ENCODE measurements at regions not wholly inside any gene's neighbourhood (a gene's known extent, or its start where the extent isn't known, plus 50 kb on each side); places are given as distances from the start of the nearest gene placed in this dataset.

DNA sequence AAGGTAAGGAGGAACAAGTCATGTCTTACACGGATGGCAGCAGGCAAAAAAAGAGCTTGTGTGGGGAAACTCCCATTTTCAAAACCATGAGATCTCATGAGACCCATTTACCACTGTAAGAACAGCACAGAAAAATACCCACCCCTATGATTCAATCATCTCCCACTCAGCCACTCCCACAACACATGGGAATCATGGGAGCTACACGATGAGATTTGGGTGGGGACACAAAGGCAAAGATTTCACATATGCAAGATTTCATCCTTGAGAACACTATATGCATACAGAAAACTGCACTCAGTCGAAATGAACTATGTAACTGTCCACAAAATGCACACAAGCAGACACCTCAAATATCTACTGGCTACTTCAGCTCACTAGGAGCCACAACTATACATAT lies 480.6 kb upstream of the BTBD3 start:
- DNase-seq, result no peak

GRCh38 chr20:11437611-11438380 lies 479.9 kb upstream of the BTBD3 start:
- DNase-seq, result no peak

DNA sequence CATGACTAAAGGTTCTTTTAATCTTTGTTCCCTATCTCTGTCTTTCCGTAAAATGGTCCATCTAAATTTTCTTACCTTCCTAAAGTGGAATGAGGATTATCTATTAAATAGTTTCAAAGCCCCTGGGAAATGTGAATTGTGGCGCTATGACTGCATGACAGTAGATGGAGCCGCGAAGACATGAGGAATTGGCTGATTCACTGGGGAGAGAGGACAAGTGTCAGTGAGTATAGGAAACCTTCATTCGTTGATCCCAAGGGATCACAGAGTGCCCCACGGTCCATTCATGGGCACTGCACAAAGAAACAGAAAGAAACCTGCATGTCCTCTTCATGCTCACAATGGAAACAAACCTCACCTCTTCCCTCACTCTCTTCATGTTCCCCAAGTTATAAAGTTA lies 479.3 kb upstream of the BTBD3 start:
- DNase-seq, result no peak

DNA sequence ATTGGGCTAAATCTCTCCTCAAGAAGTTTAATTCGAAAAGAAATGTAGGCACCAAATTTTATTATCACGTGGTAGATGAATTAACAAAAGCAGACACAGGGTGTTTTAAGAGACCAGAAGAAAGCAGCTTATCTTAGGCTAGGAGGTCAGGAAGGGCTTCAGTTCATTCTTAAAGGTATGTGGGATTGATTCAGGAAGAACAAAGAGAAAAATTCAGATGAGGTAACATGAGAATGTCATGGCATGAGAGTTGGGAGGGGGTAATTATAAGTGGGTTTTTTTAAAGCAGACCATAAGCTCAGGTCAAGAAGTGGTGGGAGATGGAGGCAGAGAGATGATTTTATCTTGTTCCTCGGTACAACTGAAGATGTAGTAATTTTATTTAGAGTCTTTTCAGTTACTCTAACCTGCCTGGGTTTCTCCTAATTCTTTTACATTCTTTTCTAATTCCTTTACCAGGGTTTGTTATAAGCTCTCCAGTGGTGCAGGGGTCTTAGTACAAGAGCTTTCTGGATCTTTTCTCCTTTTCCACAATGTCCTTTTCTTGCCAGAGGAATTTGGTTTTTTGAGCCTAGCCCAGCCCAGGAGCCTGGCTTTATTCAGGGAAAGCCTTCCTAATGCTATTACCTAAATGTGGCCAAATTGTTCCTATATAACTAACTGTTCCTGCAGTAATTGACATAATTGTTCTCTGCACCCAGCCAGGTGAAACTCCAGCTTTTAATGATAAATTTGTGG lies 474.1 kb upstream of the BTBD3 start:
- DNase-seq, result no peak

DNA sequence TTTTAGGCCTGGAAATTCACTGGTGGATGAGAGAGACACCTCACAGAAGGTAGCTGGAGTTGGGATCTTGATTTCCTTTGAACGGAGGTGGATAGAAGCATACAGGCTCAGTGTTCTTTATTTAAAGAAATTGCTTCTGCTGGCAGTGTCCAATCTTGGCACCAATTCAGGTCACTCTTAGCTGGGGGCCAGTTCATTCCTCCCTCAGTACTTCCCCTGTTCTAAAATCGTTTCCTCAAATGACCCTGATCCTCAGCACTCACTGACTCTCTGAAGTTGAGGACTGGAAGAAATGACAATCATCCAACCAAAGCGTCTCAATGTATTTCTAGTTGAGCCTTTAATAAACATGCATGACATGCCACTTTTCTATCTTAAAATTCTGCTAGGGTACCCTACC lies 472.5 kb upstream of the BTBD3 start:
- DNase-seq, result no peak

GRCh38 chr20:11445891-11446290 lies 471.8 kb upstream of the BTBD3 start:
- no peak for DNase-seq

DNA sequence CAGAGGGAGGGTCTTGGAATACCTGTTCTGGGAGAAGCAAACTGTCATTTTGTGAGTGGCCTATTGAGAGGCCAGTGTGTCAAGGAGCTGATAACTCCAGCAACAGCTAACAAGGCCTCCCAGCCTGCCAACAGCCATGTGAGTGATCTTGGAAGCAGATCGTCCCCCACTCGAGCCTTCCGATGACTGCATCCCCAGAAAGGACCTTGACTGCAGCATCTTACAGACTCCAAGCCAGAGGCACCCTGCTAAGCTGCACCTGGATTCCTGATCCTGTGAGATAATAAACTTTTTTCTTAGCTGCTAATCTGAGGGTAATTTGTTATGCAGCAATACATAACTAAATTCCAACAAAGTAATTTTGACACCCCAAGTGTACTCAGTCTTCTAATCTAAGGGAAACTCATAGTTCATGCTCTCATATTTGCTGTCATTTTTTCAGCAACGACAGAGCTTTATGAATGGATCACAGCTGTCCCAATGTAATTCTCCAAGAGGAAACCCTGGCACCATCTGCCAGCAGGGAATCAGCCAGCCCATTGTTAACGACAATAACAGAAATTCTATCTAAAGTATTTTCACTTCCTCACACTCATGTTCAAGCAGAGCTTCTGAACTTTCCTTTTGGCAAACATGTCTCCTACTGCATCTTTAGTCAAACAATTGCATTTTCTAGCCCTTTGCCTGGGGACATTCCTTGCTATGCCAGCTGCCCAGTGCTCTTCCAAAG lies 470.2 kb upstream of the BTBD3 start:
- no peak for DNase-seq

GRCh38 chr20:11448554-11448953 lies 469.1 kb upstream of the BTBD3 start:
- DNase-seq, result no peak

GRCh38 chr20:11451793-11452291 lies 465.9 kb upstream of the BTBD3 start:
- no peak for DNase-seq

DNA sequence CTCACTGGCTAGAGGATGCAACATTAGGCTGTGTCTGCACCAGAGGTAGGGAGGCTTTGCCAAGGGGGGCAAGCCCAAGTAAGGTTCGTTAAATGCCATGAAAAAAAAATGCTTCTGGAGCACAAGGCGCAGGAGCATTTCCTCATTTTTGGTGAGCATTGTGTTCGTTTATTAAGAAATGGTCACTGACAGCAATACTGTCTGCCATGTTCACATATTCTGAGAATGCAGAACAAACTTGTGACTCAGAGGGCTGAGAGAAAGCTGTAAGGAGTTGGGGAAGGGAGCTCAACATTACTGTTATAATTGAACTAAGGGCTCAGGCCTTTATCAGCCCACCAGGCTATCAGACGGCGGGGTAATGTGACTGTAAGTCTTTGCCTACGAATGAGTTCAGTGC lies 465.4 kb upstream of the BTBD3 start:
- DNase-seq, result no peak

GRCh38 chr20:11453430-11453829 lies 464.3 kb upstream of the BTBD3 start:
- no peak for DNase-seq

- DNase-seq, result no peak
These were observed 462.5 kb upstream of the BTBD3 start for GRCh38 chr20:11454966-11455799.

GRCh38 chr20:11457488-11457887 lies 460.2 kb upstream of the BTBD3 start:
- DNase-seq, result no peak

GRCh38 chr20:11459090-11459890 lies 458.4 kb upstream of the BTBD3 start:
- no peak for DNase-seq

- no peak for DNase-seq
These were observed 450.3 kb upstream of the BTBD3 start for GRCh38 chr20:11467436-11467835.

- DNase-seq, result no peak
These were observed 448.8 kb upstream of the BTBD3 start for GRCh38 chr20:11468880-11469279.

GRCh38 chr20:11469795-11470435 lies 447.8 kb upstream of the BTBD3 start:
- DNase-seq, result no peak

DNA sequence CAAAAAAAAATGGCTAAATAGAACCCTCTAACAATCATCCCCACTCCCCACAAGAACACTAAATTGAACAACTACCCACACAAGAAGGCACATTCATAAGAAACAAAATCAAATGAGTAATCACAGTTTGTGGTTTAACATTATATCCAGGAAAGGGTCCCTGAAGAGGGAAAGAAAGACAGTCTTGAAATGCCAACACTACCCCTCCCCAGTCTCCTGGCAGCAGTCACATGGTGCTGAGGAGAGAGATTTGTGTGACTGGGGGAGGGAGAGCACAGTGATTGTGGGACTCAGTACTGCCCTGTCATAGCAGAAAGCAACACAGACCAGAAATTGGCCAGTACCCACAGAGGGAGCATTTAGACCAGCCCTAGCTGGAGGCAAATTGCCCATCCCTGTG lies 443.7 kb upstream of the BTBD3 start:
- DNase-seq, result no peak

GRCh38 chr20:11483697-11484096 lies 434.0 kb upstream of the BTBD3 start:
- no peak for DNase-seq

DNA sequence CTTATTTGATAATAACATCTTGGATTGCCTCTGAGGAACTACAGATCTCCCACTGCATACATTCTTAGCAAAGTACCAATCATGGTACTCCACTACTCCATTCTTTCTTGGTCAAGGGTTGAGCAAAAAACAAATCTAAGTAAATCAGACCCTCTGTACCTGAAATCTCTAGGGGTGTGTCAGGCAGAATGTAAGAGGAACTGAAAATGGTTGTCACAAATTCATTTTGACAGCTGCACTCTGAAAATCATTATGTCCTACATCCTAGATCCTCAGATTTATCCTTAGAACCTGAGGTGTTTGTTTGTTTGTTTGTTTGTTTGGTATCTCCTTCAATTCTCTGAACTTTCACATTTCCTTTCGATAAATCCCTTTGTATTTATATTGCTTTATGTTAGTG lies 433.2 kb upstream of the BTBD3 start:
- DNase-seq, result no peak

DNA sequence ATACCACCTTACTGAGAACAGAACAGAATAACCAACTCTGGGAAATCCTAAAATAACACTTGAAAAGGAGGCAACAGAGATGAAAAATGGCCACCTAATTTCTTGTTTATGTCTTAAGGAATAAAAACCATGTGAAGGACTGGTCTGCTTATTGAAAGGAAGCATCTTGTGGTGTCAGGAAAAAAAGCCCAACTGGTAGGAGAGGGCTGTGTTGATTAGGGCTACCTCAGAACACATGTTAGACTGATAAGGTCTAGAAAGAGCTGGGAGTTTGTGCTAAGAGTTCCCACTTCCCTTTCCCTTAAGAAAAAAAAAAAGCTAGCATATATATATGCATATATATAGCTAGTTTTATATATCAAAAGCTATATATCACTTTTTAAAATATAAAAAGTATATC lies 425.3 kb upstream of the BTBD3 start:
- DNase-seq, result no peak
